ENCODE measurements at regions not wholly inside any gene's neighbourhood (a gene's known extent, or its start where the extent isn't known, plus 50 kb on each side); places are given as distances from the start of the nearest gene placed in this dataset.

GRCh38 chr3:135871311-135871710 lies 94.2 kb upstream of the PPP2R3A start:
- 91% methylated on average over 1 of the region's 1 CpG for WGBS

More at GRCh38 chr3:135871311-135871710, 94.2 kb upstream of the PPP2R3A start:
- no peak overlapping the region for H3K27ac ChIP-seq (ENCODE audit: low read depth in 1 of 2, low read length in 2 of 2)
- TF ChIP-seq, protein P1, sequence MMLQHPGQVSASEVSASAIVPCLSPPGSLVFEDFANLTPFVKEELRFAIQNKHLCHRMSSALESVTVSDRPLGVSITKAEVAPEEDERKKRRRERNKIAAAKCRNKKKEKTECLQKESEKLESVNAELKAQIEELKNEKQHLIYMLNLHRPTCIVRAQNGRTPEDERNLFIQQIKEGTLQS (IDR thresholded peaks at IDR 0.05) = no peak
- TF ChIP-seq SP1 (IDR thresholded peaks at IDR 0.05) (no peak), YY1 (IDR thresholded peaks at IDR 0.05) (no peak), RXRA (IDR thresholded peaks at IDR 0.05) (no peak), HNF4G (IDR thresholded peaks at IDR 0.05) (no peak), FOXA2 (IDR thresholded peaks at IDR 0.05) (no peak), TAF1 (conservative IDR thresholded peaks at IDR 0.05) (no peak), JUND (IDR thresholded peaks at IDR 0.05) (no peak), GABPA (IDR thresholded peaks at IDR 0.05 in 1 of 2, conservative IDR thresholded peaks at IDR 0.05 in 1 of 2) (no peak), REST (IDR thresholded peaks at IDR 0.05) (no peak), ZBTB33 (IDR thresholded peaks at IDR 0.05) (no peak), MAX (IDR thresholded peaks at IDR 0.05) (no peak), EGR1 (IDR thresholded peaks at IDR 0.05; ENCODE audit: low read depth in 2 of 2) (no peak), FOXA1 (IDR thresholded peaks at IDR 0.05) (no peak), NR2F2 (IDR thresholded peaks at IDR 0.05) (no peak), RAD21 (IDR thresholded peaks at IDR 0.05) (no peak), CTCF (IDR thresholded peaks at IDR 0.05; ENCODE audit: low read depth, low read length, missing input control) (no peak), HNF4A (conservative IDR thresholded peaks at IDR 0.05) (no peak)
- H3K9ac ChIP-seq (ENCODE audit: low read depth in 1 of 2, low read length in 2 of 2) = no peak overlapping the region
- H3K36me3 ChIP-seq (ENCODE audit: control insufficient read depth in 4 of 4, insufficient read depth in 3 of 4, low read depth in 1 of 4, low read length in 3 of 4) = no peaks in the 10 kb centered on the region
- no peak overlapping the region for H3K4me3 ChIP-seq (ENCODE audit: low read depth in 1 of 3, low read length in 3 of 3)
- H3K9me3 ChIP-seq (ENCODE audit: control insufficient read depth in 4 of 4, low read length in 3 of 4) = peaks cover 3 to 12% (median 8%) of the 10 kb centered on the region in 4 donors
- no peak for DNase-seq (ENCODE audit: low spot score)
- no peaks in the 10 kb centered on the region for H3K27me3 ChIP-seq (ENCODE audit: control insufficient read depth in 4 of 4, insufficient read depth in 4 of 4, low read length in 3 of 4)
- H3K4me1 ChIP-seq (ENCODE audit: control insufficient read depth in 4 of 4, insufficient read depth in 4 of 4, low read length in 3 of 4) = no peaks in the 10 kb centered on the region

Data from liver (tissue), 8 donors.